ENCODE measurements at regions not wholly inside any gene's neighbourhood (a gene's known extent, or its start where the extent isn't known, plus 50 kb on each side); places are given as distances from the start of the nearest gene placed in this dataset.

DNA sequence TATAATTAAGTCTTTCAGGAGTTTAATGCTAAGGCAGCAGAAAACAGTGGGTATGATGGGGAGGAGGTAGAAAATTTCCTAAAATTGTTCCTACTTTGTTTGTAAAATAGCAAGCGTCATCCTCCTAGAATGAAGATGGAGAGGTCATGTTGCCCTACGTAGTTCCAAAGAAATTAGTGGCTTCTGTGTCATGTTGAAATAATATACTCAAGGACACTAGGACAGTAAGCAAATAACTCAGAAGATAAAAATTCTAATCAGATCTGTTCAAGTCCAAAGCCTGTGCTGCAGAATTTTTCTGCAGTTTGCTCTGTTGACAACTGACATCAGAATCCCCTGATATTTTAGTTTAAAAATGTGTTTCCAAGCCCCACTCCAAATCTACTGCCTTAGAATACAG lies 486.3 kb downstream of the DIRAS2 start:
- Histone ChIP-seq H3K27ac (ENCODE audit: extremely low read depth, low read depth, low read length) (no peak overlapping the region), H3K4me3 (ENCODE audit: low read depth, low read length) (no peak overlapping the region), H3K9me3 (ENCODE audit: control insufficient read depth, insufficient read depth, low read depth, low read length) (no peaks in the 10 kb centered on the region), H3K4me1 (ENCODE audit: control insufficient read depth, insufficient read depth, low read length) (no peaks in the 10 kb centered on the region), H3K36me3 (ENCODE audit: control insufficient read depth in 2 of 2, insufficient read depth in 1 of 2, low read length in 2 of 2) (no peaks in the 10 kb centered on the region)
- CTCF ChIA-PET, result interaction anchor here (2.6 kb wide), 1 partner anchor 14 kb away, joined by 20 read pairs; no protein-coding TSS in a partner anchor
- TF ChIP-seq WT1 (tag by site-specific recombination; IDR thresholded peaks at IDR 0.05) (no peak), ZBTB20 (tag by site-specific recombination; IDR thresholded peaks at IDR 0.05) (no peak), ZNF214 (tag by site-specific recombination; IDR thresholded peaks at IDR 0.05; ENCODE audit: borderline replicate concordance) (no peak), ZNF560 (tag by site-specific recombination; IDR thresholded peaks at IDR 0.05; ENCODE audit: borderline replicate concordance) (no peak), GLI2 (tag by site-specific recombination; IDR thresholded peaks at IDR 0.05; ENCODE audit: borderline replicate concordance, low read depth) (no peak), KLF7 (tag by site-specific recombination; IDR thresholded peaks at IDR 0.05; ENCODE audit: borderline replicate concordance) (no peak), ZBTB1 (tag by site-specific recombination; IDR thresholded peaks at IDR 0.05) (no peak), ZNF350 (tag by site-specific recombination; IDR thresholded peaks at IDR 0.05) (no peak), GLI4 (tag by site-specific recombination; IDR thresholded peaks at IDR 0.05) (no peak), ZNF548 (tag by site-specific recombination; IDR thresholded peaks at IDR 0.05) (no peak), ZNF248 (tag by site-specific recombination; IDR thresholded peaks at IDR 0.05) (no peak), ZNF391 (tag by site-specific recombination; IDR thresholded peaks at IDR 0.05; ENCODE audit: borderline replicate concordance, low read depth) (no peak)
- TF ChIP-seq, protein P1, sequence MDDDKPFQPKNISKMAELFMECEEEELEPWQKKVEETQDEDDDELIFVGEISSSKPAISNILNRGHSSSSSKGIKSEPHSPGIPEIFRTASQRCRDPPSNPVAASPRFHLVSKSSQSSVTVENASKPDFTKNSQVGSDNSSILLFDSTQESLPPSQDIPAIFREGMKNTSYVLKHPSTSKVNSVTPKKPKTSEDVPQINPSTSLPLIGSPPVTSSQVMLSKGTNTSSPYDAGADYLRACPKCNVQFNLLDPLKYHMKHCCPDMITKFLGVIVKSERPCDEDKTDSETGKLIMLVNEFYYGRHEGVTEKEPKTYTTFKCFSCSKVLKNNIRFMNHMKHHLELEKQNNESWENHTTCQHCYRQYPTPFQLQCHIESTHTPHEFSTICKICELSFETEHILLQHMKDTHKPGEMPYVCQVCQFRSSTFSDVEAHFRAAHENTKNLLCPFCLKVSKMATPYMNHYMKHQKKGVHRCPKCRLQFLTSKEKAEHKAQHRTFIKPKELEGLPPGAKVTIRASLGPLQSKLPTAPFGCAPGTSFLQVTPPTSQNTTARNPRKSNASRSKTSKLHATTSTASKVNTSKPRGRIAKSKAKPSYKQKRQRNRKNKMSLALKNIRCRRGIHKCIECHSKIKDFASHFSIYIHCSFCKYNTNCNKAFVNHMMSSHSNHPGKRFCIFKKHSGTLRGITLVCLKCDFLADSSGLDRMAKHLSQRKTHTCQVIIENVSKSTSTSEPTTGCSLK (tag by site-specific recombination; IDR thresholded peaks at IDR 0.05), result no peak
- TF ChIP-seq, protein P2, sequence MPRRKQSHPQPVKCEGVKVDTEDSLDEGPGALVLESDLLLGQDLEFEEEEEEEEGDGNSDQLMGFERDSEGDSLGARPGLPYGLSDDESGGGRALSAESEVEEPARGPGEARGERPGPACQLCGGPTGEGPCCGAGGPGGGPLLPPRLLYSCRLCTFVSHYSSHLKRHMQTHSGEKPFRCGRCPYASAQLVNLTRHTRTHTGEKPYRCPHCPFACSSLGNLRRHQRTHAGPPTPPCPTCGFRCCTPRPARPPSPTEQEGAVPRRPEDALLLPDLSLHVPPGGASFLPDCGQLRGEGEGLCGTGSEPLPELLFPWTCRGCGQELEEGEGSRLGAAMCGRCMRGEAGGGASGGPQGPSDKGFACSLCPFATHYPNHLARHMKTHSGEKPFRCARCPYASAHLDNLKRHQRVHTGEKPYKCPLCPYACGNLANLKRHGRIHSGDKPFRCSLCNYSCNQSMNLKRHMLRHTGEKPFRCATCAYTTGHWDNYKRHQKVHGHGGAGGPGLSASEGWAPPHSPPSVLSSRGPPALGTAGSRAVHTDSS (tag by site-specific recombination; IDR thresholded peaks at IDR 0.05), result no peak
- TF ChIP-seq, protein P3, sequence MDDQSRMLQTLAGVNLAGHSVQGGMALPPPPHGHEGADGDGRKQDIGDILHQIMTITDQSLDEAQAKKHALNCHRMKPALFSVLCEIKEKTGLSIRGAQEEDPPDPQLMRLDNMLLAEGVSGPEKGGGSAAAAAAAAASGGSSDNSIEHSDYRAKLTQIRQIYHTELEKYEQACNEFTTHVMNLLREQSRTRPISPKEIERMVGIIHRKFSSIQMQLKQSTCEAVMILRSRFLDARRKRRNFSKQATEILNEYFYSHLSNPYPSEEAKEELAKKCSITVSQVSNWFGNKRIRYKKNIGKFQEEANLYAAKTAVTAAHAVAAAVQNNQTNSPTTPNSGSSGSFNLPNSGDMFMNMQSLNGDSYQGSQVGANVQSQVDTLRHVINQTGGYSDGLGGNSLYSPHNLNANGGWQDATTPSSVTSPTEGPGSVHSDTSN (CRISPR knock-in tag; IDR thresholded peaks at IDR 0.05), result no peak
- TF ChIP-seq, protein P4, sequence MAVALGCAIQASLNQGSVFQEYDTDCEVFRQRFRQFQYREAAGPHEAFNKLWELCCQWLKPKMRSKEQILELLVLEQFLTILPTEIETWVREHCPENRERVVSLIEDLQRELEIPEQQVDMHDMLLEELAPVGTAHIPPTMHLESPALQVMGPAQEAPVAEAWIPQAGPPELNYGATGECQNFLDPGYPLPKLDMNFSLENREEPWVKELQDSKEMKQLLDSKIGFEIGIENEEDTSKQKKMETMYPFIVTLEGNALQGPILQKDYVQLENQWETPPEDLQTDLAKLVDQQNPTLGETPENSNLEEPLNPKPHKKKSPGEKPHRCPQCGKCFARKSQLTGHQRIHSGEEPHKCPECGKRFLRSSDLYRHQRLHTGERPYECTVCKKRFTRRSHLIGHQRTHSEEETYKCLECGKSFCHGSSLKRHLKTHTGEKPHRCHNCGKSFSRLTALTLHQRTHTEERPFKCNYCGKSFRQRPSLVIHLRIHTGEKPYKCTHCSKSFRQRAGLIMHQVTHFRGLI (tag by site-specific recombination; IDR thresholded peaks at IDR 0.05), result no peak
- TF ChIP-seq, protein P5, sequence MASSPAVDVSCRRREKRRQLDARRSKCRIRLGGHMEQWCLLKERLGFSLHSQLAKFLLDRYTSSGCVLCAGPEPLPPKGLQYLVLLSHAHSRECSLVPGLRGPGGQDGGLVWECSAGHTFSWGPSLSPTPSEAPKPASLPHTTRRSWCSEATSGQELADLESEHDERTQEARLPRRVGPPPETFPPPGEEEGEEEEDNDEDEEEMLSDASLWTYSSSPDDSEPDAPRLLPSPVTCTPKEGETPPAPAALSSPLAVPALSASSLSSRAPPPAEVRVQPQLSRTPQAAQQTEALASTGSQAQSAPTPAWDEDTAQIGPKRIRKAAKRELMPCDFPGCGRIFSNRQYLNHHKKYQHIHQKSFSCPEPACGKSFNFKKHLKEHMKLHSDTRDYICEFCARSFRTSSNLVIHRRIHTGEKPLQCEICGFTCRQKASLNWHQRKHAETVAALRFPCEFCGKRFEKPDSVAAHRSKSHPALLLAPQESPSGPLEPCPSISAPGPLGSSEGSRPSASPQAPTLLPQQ (tag by site-specific recombination; IDR thresholded peaks at IDR 0.05), result no peak
- TF ChIP-seq, protein P6, sequence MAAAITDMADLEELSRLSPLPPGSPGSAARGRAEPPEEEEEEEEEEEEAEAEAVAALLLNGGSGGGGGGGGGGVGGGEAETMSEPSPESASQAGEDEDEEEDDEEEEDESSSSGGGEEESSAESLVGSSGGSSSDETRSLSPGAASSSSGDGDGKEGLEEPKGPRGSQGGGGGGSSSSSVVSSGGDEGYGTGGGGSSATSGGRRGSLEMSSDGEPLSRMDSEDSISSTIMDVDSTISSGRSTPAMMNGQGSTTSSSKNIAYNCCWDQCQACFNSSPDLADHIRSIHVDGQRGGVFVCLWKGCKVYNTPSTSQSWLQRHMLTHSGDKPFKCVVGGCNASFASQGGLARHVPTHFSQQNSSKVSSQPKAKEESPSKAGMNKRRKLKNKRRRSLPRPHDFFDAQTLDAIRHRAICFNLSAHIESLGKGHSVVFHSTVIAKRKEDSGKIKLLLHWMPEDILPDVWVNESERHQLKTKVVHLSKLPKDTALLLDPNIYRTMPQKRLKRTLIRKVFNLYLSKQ (tag by site-specific recombination; IDR thresholded peaks at IDR 0.05; ENCODE audit: borderline replicate concordance), result no peak
- POLR2A ChIA-PET, result no interaction called here
